Smooth muscle cell (in vitro differentiated cells): ENCODE measurements at regions not wholly inside any gene's neighbourhood (a gene's known extent, or its start where the extent isn't known, plus 50 kb on each side); places are given as distances from the start of the nearest gene placed in this dataset.
"Not testable (repeated sequence)": the region's sequence is repeated elsewhere in the genome, so short reads cannot be mapped to it uniquely, and the experiment has no call there.

Source experiments
- DNase-seq: peaks from one replicate; lab custom pipeline; 2025; ENCODE audit not compliant: unreplicated experiment; lab: John Stamatoyannopoulos, UW
- H2AFZ ChIP-seq: fragments of 200-600 bp; sonication (generic); 2 replicates; pipeline ENCODE4 v1.6.0; 2016; ENCODE audit warnings: antibody characterized with exemption, low read depth, mild to moderate bottlenecking
- H3F3A ChIP-seq: fragments of 200-600 bp; sonication (generic); 2 replicates; pipeline ENCODE4 v1.6.0; 2017; ENCODE audit warnings: antibody characterized with exemption, low read depth
- H3K27ac ChIP-seq: fragments of 200-600 bp; sonication (generic); 2 replicates; pipeline ENCODE4 v1.5.1; 2016; ENCODE audit warnings: low read depth, mild to moderate bottlenecking
- H3K27me3 ChIP-seq: fragments of 200-600 bp; sonication (generic); 2 replicates; pipeline ENCODE4 v1.6.1; 2016; ENCODE audit warnings: low read depth, mild to moderate bottlenecking
- H3K36me3 ChIP-seq: fragments of 200-600 bp; sonication (generic); 2 replicates; pipeline ENCODE4 v1.5.1; 2016; ENCODE audit warnings: low read depth
- H3K4me1 ChIP-seq: fragments of 200-600 bp; sonication (generic); 2 replicates; pipeline ENCODE4 v1.5.1; 2016; ENCODE audit warnings: low read depth
- H3K4me2 ChIP-seq: fragments of 200-600 bp; sonication (generic); 2 replicates; pipeline ENCODE4 v1.6.0; 2016; ENCODE audit warnings: mild to moderate bottlenecking
- H3K4me3 ChIP-seq: fragments of 200-600 bp; sonication (generic); 2 replicates; pipeline ENCODE4 v1.5.1; 2016; ENCODE audit warnings: mild to moderate bottlenecking
- H3K79me2 ChIP-seq: fragments of 200-600 bp; sonication (generic); 2 replicates; pipeline ENCODE4 v1.6.0; 2016; ENCODE audit warnings: low read depth, mild to moderate bottlenecking
- H3K9ac ChIP-seq: fragments of 200-600 bp; sonication (generic); 2 replicates; pipeline ENCODE4 v1.6.0; 2016; ENCODE audit warnings: low read depth
- H3K9me3 ChIP-seq: fragments of 200-600 bp; sonication (generic); replicated peaks from 2 replicates; pipeline ENCODE4 v1.5.1; 2016; ENCODE audit warnings: low read depth
- H4K20me1 ChIP-seq: fragments of 200-600 bp; sonication (generic); 2 replicates; pipeline ENCODE4 v1.6.0; 2016; ENCODE audit warnings: low read depth
- CTCF ChIP-seq: fragments of 200-600 bp; sonication (generic); IDR thresholded peaks from 2 replicates; pipeline ENCODE4 v1.5.1; 2017; ENCODE audit warnings: borderline replicate concordance, mild to moderate bottlenecking, antibody characterized with exemption; ENCODE audit not compliant: insufficient read depth, poor library complexity, severe bottlenecking
- WGBS: methylation state at CpG from one replicate; pipeline ENCODE4 v1.1.7; 2016; ENCODE audit warnings: low lambda C conversion rate; 5-methylcytosine and 5-hydroxymethylcytosine counted together

DNA sequence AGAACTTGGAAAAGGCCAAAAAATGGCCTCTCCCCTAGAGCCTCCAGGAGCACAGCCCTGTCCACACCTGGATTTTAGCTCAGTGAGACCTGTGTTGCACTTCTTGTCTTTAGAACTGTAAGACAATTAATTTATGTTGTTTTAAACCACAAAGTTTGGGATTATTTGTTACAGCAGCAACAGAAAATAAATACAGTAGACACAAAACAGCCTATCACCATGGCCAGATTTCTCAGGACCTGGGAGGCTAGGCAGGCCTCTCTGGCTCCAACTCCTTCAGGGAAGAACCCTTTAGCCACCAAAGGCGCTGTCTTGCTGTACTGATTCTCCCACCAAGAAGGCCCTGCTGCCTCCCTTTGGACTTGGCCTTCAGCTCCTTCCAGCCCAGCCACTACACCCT, 54.1 kb upstream of the PSAP start:
- Histone ChIP-seq H3K9me3 (no peaks in the 10 kb centered on the region), H3K27me3 (no peaks in the 10 kb centered on the region), H3K4me2 (no peak overlapping the region), H4K20me1 (no peaks in the 10 kb centered on the region), H3K36me3 (no peaks in the 10 kb centered on the region), H3K4me3 (no peak overlapping the region), H3K9ac (no peak overlapping the region), H3K27ac (no peak overlapping the region), H2AFZ (no peak overlapping the region), H3F3A (no peaks in the 10 kb centered on the region), H3K79me2 (no peaks in the 10 kb centered on the region), H3K4me1 (no peaks in the 10 kb centered on the region)
- 100% methylated on average over 1 of the region's 1 CpG for WGBS
- no peak for DNase-seq
- TF ChIP-seq CTCF = no peak

GRCh38 chr10:71903636-71904250, 52.7 kb upstream of the PSAP start:
- not testable (repeated sequence) for DNase-seq, H3K27me3 ChIP-seq, H3F3A ChIP-seq, H3K27ac ChIP-seq, H3K9ac ChIP-seq, H4K20me1 ChIP-seq, H3K4me3 ChIP-seq, H2AFZ ChIP-seq, H3K4me1 ChIP-seq, H3K9me3 ChIP-seq, H3K79me2 ChIP-seq, H3K36me3 ChIP-seq
- H3K4me2 ChIP-seq = peak overlapping the region; percentile 65
- WGBS = 70% methylated on average over 13 of the region's 13 CpGs

- no peaks in the 10 kb centered on the region for H3K27me3 ChIP-seq
- H3K36me3 ChIP-seq = no peaks in the 10 kb centered on the region
Observed at GRCh38 chr10:71902351-71902750, 51.3 kb upstream of the PSAP start.

More at GRCh38 chr10:71902351-71902750, 51.3 kb upstream of the PSAP start:
- no peak for DNase-seq
- H3K4me3 ChIP-seq = no peak overlapping the region
- H3K27ac ChIP-seq = no peak overlapping the region
- H3K4me2 ChIP-seq = no peak overlapping the region
- no peaks in the 10 kb centered on the region for H4K20me1 ChIP-seq
- no peak overlapping the region for H3K9ac ChIP-seq
- no peak for TF ChIP-seq CTCF
- H3K4me1 ChIP-seq = no peaks in the 10 kb centered on the region
- 97% methylated on average over 6 of the region's 6 CpGs for WGBS
- H3K9me3 ChIP-seq = no peaks in the 10 kb centered on the region
- no peaks in the 10 kb centered on the region for H3F3A ChIP-seq
- H3K79me2 ChIP-seq = no peaks in the 10 kb centered on the region
- H2AFZ ChIP-seq = no peak overlapping the region
